ENCODE measurements at regions not wholly inside any gene's neighbourhood (a gene's known extent, or its start where the extent isn't known, plus 50 kb on each side); places are given as distances from the start of the nearest gene placed in this dataset.

DNA sequence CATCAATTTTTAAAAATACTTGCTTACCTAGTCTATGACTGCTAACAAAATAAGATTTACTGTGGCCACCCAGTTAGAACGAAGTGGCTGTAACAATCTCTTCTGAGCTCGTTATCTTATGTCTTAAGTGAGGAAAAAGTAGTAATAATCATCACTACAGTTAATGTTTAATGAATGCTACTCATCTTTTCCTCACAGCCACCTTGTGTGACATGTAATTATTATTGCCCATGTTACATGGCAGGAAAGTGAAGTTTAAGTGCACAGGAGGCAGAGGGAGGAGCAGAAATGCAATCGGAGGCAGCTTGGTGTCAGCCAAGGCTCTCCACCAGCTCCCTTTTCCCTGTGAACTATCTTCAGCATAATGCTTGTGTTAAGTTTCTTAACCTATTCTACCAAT, 260.3 kb downstream of the B3GLCT start:
- TF ChIP-seq, protein P1, sequence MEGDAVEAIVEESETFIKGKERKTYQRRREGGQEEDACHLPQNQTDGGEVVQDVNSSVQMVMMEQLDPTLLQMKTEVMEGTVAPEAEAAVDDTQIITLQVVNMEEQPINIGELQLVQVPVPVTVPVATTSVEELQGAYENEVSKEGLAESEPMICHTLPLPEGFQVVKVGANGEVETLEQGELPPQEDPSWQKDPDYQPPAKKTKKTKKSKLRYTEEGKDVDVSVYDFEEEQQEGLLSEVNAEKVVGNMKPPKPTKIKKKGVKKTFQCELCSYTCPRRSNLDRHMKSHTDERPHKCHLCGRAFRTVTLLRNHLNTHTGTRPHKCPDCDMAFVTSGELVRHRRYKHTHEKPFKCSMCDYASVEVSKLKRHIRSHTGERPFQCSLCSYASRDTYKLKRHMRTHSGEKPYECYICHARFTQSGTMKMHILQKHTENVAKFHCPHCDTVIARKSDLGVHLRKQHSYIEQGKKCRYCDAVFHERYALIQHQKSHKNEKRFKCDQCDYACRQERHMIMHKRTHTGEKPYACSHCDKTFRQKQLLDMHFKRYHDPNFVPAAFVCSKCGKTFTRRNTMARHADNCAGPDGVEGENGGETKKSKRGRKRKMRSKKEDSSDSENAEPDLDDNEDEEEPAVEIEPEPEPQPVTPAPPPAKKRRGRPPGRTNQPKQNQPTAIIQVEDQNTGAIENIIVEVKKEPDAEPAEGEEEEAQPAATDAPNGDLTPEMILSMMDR (IDR thresholded peaks at IDR 0.05), result no peak
- TF ChIP-seq POLR2A (IDR thresholded peaks at IDR 0.05), result no peak
